ENCODE measurements at regions not wholly inside any gene's neighbourhood (a gene's known extent, or its start where the extent isn't known, plus 50 kb on each side); places are given as distances from the start of the nearest gene placed in this dataset.

GRCh38 chr6:80658926-80659325, 552.5 kb downstream of the BCKDHB start:
- no peak for FAIRE-seq
- no peak for TF ChIP-seq SPI1 (IDR thresholded peaks at IDR 0.05; ENCODE audit: low read depth, low read length)
- no peak for TF ChIP-seq POLR2A (IDR thresholded peaks at IDR 0.05; ENCODE audit: low read depth, low read length)
- no peak for TF ChIP-seq POU2F2 (IDR thresholded peaks at IDR 0.05; ENCODE audit: low read depth, low read length)
- TF ChIP-seq TAF1 (IDR thresholded peaks at IDR 0.05; ENCODE audit: low read depth, low read length), result no peak
- no peak for TF ChIP-seq POLR2AphosphoS5 (IDR thresholded peaks at IDR 0.05; ENCODE audit: low read depth, low read length)
- DNase-seq (ENCODE audit: insufficient read length, low spot score), result no peak

- DNase-seq (ENCODE audit: insufficient read length, low spot score), result no peak
- TF ChIP-seq SPI1 (IDR thresholded peaks at IDR 0.05; ENCODE audit: low read depth, low read length) (no peak), POLR2AphosphoS5 (IDR thresholded peaks at IDR 0.05; ENCODE audit: low read depth, low read length) (no peak), POLR2A (IDR thresholded peaks at IDR 0.05; ENCODE audit: low read depth, low read length) (no peak), PAX5 (IDR thresholded peaks at IDR 0.05; ENCODE audit: insufficient read depth, low read length, severe bottlenecking) (no peak), TAF1 (IDR thresholded peaks at IDR 0.05; ENCODE audit: low read depth, low read length) (no peak), POU2F2 (IDR thresholded peaks at IDR 0.05; ENCODE audit: low read depth, low read length) (no peak)
- no peak for FAIRE-seq
These were observed 540.7 kb downstream of the BCKDHB start for GRCh38 chr6:80647156-80647555.

GRCh38 chr6:80643881-80644280, 537.4 kb downstream of the BCKDHB start:
- TF ChIP-seq POLR2AphosphoS5 (IDR thresholded peaks at IDR 0.05; ENCODE audit: low read depth, low read length), result no peak
- no peak for TF ChIP-seq SPI1 (IDR thresholded peaks at IDR 0.05; ENCODE audit: low read depth, low read length)
- no peak for TF ChIP-seq POU2F2 (IDR thresholded peaks at IDR 0.05; ENCODE audit: low read depth, low read length)
- no peak for TF ChIP-seq TAF1 (IDR thresholded peaks at IDR 0.05; ENCODE audit: low read depth, low read length)
- TF ChIP-seq PAX5 (IDR thresholded peaks at IDR 0.05; ENCODE audit: insufficient read depth, low read length, severe bottlenecking), result no peak
- TF ChIP-seq POLR2A (IDR thresholded peaks at IDR 0.05; ENCODE audit: low read depth, low read length), result no peak
- no peak for DNase-seq (ENCODE audit: insufficient read length, low spot score)
- FAIRE-seq, result no peak

GRCh38 chr6:80642452-80642851, 536.0 kb downstream of the BCKDHB start:
- TF ChIP-seq POLR2A (IDR thresholded peaks at IDR 0.05; ENCODE audit: low read depth, low read length) (no peak), POLR2AphosphoS5 (IDR thresholded peaks at IDR 0.05; ENCODE audit: low read depth, low read length) (no peak)
- DNase-seq (ENCODE audit: insufficient read length, low spot score), result no peak

GRCh38 chr6:80641591-80641990, 535.1 kb downstream of the BCKDHB start:
- TF ChIP-seq POU2F2 (IDR thresholded peaks at IDR 0.05; ENCODE audit: low read depth, low read length) (no peak), PAX5 (IDR thresholded peaks at IDR 0.05; ENCODE audit: insufficient read depth, low read length, severe bottlenecking) (no peak), POLR2AphosphoS5 (IDR thresholded peaks at IDR 0.05; ENCODE audit: low read depth, low read length) (no peak), SPI1 (IDR thresholded peaks at IDR 0.05; ENCODE audit: low read depth, low read length) (no peak), POLR2A (IDR thresholded peaks at IDR 0.05; ENCODE audit: low read depth, low read length) (no peak), TAF1 (IDR thresholded peaks at IDR 0.05; ENCODE audit: low read depth, low read length) (no peak)
- DNase-seq (ENCODE audit: insufficient read length, low spot score) (no peak), FAIRE-seq (no peak)

More at GRCh38 chr6:80642452-80642851, 536.0 kb downstream of the BCKDHB start:
- no peak for FAIRE-seq

- TF ChIP-seq PAX5 (IDR thresholded peaks at IDR 0.05; ENCODE audit: insufficient read depth, low read length, severe bottlenecking) (no peak), POLR2AphosphoS5 (IDR thresholded peaks at IDR 0.05; ENCODE audit: low read depth, low read length) (no peak), POLR2A (IDR thresholded peaks at IDR 0.05; ENCODE audit: low read depth, low read length) (no peak), POU2F2 (IDR thresholded peaks at IDR 0.05; ENCODE audit: low read depth, low read length) (no peak), SPI1 (IDR thresholded peaks at IDR 0.05; ENCODE audit: low read depth, low read length) (no peak), TAF1 (IDR thresholded peaks at IDR 0.05; ENCODE audit: low read depth, low read length) (no peak)
- no peak for DNase-seq (ENCODE audit: insufficient read length, low spot score)
- FAIRE-seq, result no peak
These were observed 533.7 kb downstream of the BCKDHB start for GRCh38 chr6:80640176-80640575.

GRCh38 chr6:80639181-80639629, 532.7 kb downstream of the BCKDHB start:
- TF ChIP-seq POU2F2 (IDR thresholded peaks at IDR 0.05; ENCODE audit: low read depth, low read length) (no peak), TAF1 (IDR thresholded peaks at IDR 0.05; ENCODE audit: low read depth, low read length) (no peak), POLR2AphosphoS5 (IDR thresholded peaks at IDR 0.05; ENCODE audit: low read depth, low read length) (no peak), PAX5 (IDR thresholded peaks at IDR 0.05; ENCODE audit: insufficient read depth, low read length, severe bottlenecking) (no peak), POLR2A (IDR thresholded peaks at IDR 0.05; ENCODE audit: low read depth, low read length) (no peak), SPI1 (IDR thresholded peaks at IDR 0.05; ENCODE audit: low read depth, low read length) (no peak)
- no peak for DNase-seq (ENCODE audit: insufficient read length, low spot score)
- no peak for FAIRE-seq

GRCh38 chr6:80638213-80639055, 532.0 kb downstream of the BCKDHB start:
- DNase-seq (ENCODE audit: insufficient read length, low spot score) (no peak), FAIRE-seq (no peak)
- TF ChIP-seq SPI1 (IDR thresholded peaks at IDR 0.05; ENCODE audit: low read depth, low read length), result no peak
- no peak for TF ChIP-seq POLR2A (IDR thresholded peaks at IDR 0.05; ENCODE audit: low read depth, low read length)
- TF ChIP-seq PAX5 (IDR thresholded peaks at IDR 0.05; ENCODE audit: insufficient read depth, low read length, severe bottlenecking), result no peak

- TF ChIP-seq TAF1 (IDR thresholded peaks at IDR 0.05; ENCODE audit: low read depth, low read length) (no peak), POU2F2 (IDR thresholded peaks at IDR 0.05; ENCODE audit: low read depth, low read length) (no peak), SPI1 (IDR thresholded peaks at IDR 0.05; ENCODE audit: low read depth, low read length) (no peak), POLR2AphosphoS5 (IDR thresholded peaks at IDR 0.05; ENCODE audit: low read depth, low read length) (no peak), POLR2A (IDR thresholded peaks at IDR 0.05; ENCODE audit: low read depth, low read length) (no peak), PAX5 (IDR thresholded peaks at IDR 0.05; ENCODE audit: insufficient read depth, low read length, severe bottlenecking) (no peak)
- FAIRE-seq, result no peak
- no peak for DNase-seq (ENCODE audit: insufficient read length, low spot score)
These were observed 530.8 kb downstream of the BCKDHB start for GRCh38 chr6:80637312-80637711.

- FAIRE-seq (no peak), DNase-seq (ENCODE audit: insufficient read length, low spot score) (no peak)
- TF ChIP-seq PAX5 (IDR thresholded peaks at IDR 0.05; ENCODE audit: insufficient read depth, low read length, severe bottlenecking) (no peak), SPI1 (IDR thresholded peaks at IDR 0.05; ENCODE audit: low read depth, low read length) (no peak), POU2F2 (IDR thresholded peaks at IDR 0.05; ENCODE audit: low read depth, low read length) (no peak), POLR2AphosphoS5 (IDR thresholded peaks at IDR 0.05; ENCODE audit: low read depth, low read length) (no peak), POLR2A (IDR thresholded peaks at IDR 0.05; ENCODE audit: low read depth, low read length) (no peak), TAF1 (IDR thresholded peaks at IDR 0.05; ENCODE audit: low read depth, low read length) (no peak)
These were observed 530.2 kb downstream of the BCKDHB start for GRCh38 chr6:80636689-80637088.

Data from GM12891 (cell line).